Kidney epithelial cell (primary cell): ENCODE measurements at regions not wholly inside any gene's neighbourhood (a gene's known extent, or its start where the extent isn't known, plus 50 kb on each side); places are given as distances from the start of the nearest gene placed in this dataset.

Experiments
- DNase-seq: peaks from one replicate; pipeline ENCODE4 v3.0.0-alpha.2; 2010; ENCODE audit warnings: low read depth
- H3K27me3 ChIP-seq: 2 replicates; pipeline ENCODE4 v1.6.0; 2011; ENCODE audit warnings: low read length; ENCODE audit not compliant: control insufficient read depth, insufficient read depth
- H3K36me3 ChIP-seq: 2 replicates; pipeline ENCODE4 v1.5.1; 2011; ENCODE audit warnings: low read length; ENCODE audit not compliant: control insufficient read depth, insufficient read depth
- H3K4me3 ChIP-seq: 2 replicates; pipeline ENCODE4 v1.5.1; 2011; ENCODE audit warnings: low read depth, mild to moderate bottlenecking, control low read depth, low read length
- CTCF ChIP-seq: IDR thresholded peaks from 2 replicates; pipeline ENCODE4 v1.5.1; 2011; ENCODE audit warnings: mild to moderate bottlenecking, moderate library complexity, low read length, control low read depth, inconsistent platforms; ENCODE audit not compliant: insufficient read depth, poor library complexity, severe bottlenecking

GRCh38 chr2:60676706-60677330, 79.2 kb upstream of the PAPOLG start:
- no peaks in the 10 kb centered on the region for H3K27me3 ChIP-seq
- H3K4me3 ChIP-seq = no peak overlapping the region
- no peak for DNase-seq
- no peaks in the 10 kb centered on the region for H3K36me3 ChIP-seq
- TF ChIP-seq CTCF = no peak

- TF ChIP-seq CTCF = no peak
- Histone ChIP-seq H3K27me3 (no peaks in the 10 kb centered on the region), H3K4me3 (no peak overlapping the region), H3K36me3 (no peaks in the 10 kb centered on the region)
- DNase-seq = no peak
Observed at GRCh38 chr2:60677356-60677755, 78.7 kb upstream of the PAPOLG start.

GRCh38 chr2:60678551-60678950, 77.5 kb upstream of the PAPOLG start:
- no peak for DNase-seq
- no peak for TF ChIP-seq CTCF
- H3K4me3 ChIP-seq = no peak overlapping the region
- H3K36me3 ChIP-seq = no peaks in the 10 kb centered on the region
- no peaks in the 10 kb centered on the region for H3K27me3 ChIP-seq

- Histone ChIP-seq H3K27me3 (no peaks in the 10 kb centered on the region), H3K36me3 (no peaks in the 10 kb centered on the region), H3K4me3 (no peak overlapping the region)
- no peak for DNase-seq
- TF ChIP-seq CTCF = no peak
Observed at GRCh38 chr2:60679036-60679780, 76.9 kb upstream of the PAPOLG start.

- no peak for TF ChIP-seq CTCF
Observed at GRCh38 chr2:60693551-60693950, 62.5 kb upstream of the PAPOLG start.

More at GRCh38 chr2:60693551-60693950, 62.5 kb upstream of the PAPOLG start:
- Histone ChIP-seq H3K4me3 (no peak overlapping the region), H3K27me3 (no peaks in the 10 kb centered on the region), H3K36me3 (no peaks in the 10 kb centered on the region)
- no peak for DNase-seq
